Astrocyte of the hippocampus (primary cell): ENCODE measurements at regions not wholly inside any gene's neighbourhood (a gene's known extent, or its start where the extent isn't known, plus 50 kb on each side); places are given as distances from the start of the nearest gene placed in this dataset.
"Not testable (repeated sequence)": the region's sequence is repeated elsewhere in the genome, so short reads cannot be mapped to it uniquely, and the experiment has no call there.

Source experiments
- DNase-seq: peaks from one replicate; pipeline ENCODE4 v3.0.0; 2011; ENCODE audit warnings: low read depth, low spot score

- DNase-seq, result no peak
These were observed 177.6 kb upstream of the PITRM1 start for GRCh38 chr10:3350205-3350604.

- DNase-seq, result no peak
These were observed 176.0 kb upstream of the PITRM1 start for GRCh38 chr10:3348564-3348963.

- peak; percentile 31 for DNase-seq
These were observed 175.0 kb upstream of the PITRM1 start for GRCh38 chr10:3347413-3348182.

- DNase-seq, result no peak
These were observed 174.3 kb upstream of the PITRM1 start for GRCh38 chr10:3346851-3347250.

GRCh38 chr10:3342771-3343170 is 170.2 kb upstream of the PITRM1 start:
- no peak for DNase-seq

GRCh38 chr10:3340127-3340730 is 167.6 kb upstream of the PITRM1 start:
- no peak for DNase-seq

GRCh38 chr10:3339531-3339950 is 167.0 kb upstream of the PITRM1 start:
- peak; percentile 21 for DNase-seq

GRCh38 chr10:3339121-3339520 is 166.5 kb upstream of the PITRM1 start:
- no peak for DNase-seq

- DNase-seq, result no peak
These were observed 165.2 kb upstream of the PITRM1 start for GRCh38 chr10:3337741-3338140.

GRCh38 chr10:3336673-3337293 is 164.2 kb upstream of the PITRM1 start:
- no peak for DNase-seq

GRCh38 chr10:3333426-3333825 is 160.8 kb upstream of the PITRM1 start:
- DNase-seq, result no peak

GRCh38 chr10:3331690-3332230 is 159.2 kb upstream of the PITRM1 start:
- DNase-seq, result no peak

GRCh38 chr10:3331187-3331586 is 158.6 kb upstream of the PITRM1 start:
- DNase-seq, result no peak

GRCh38 chr10:3330663-3331062 is 158.1 kb upstream of the PITRM1 start:
- DNase-seq, result peak; percentile 73

GRCh38 chr10:3325954-3326750 is 153.6 kb upstream of the PITRM1 start:
- no peak for DNase-seq

GRCh38 chr10:3324612-3325038 is 152.0 kb upstream of the PITRM1 start:
- DNase-seq, result no peak

GRCh38 chr10:3323865-3324498 is 151.4 kb upstream of the PITRM1 start:
- DNase-seq, result peak; percentile 29

- DNase-seq, result no peak
These were observed 148.5 kb upstream of the PITRM1 start for GRCh38 chr10:3321123-3321522.

- no peak for DNase-seq
These were observed 147.2 kb upstream of the PITRM1 start for GRCh38 chr10:3319811-3320226.

- DNase-seq, result not testable (repeated sequence)
These were observed 145.9 kb upstream of the PITRM1 start for GRCh38 chr10:3318480-3318807.
